ENCODE measurements at regions not wholly inside any gene's neighbourhood (a gene's known extent, or its start where the extent isn't known, plus 50 kb on each side); places are given as distances from the start of the nearest gene placed in this dataset.

GRCh38 chr9:89992326-89993198 is 387.8 kb downstream of the GADD45G start:
- TF ChIP-seq CTCF (IDR thresholded peaks at IDR 0.05) = no peak
- TF ChIP-seq POLR2AphosphoS5 (IDR thresholded peaks at IDR 0.05) = no peak

Data from gastroesophageal sphincter (tissue), 3 donors.